ENCODE measurements at regions not wholly inside any gene's neighbourhood (a gene's known extent, or its start where the extent isn't known, plus 50 kb on each side); places are given as distances from the start of the nearest gene placed in this dataset.

DNA sequence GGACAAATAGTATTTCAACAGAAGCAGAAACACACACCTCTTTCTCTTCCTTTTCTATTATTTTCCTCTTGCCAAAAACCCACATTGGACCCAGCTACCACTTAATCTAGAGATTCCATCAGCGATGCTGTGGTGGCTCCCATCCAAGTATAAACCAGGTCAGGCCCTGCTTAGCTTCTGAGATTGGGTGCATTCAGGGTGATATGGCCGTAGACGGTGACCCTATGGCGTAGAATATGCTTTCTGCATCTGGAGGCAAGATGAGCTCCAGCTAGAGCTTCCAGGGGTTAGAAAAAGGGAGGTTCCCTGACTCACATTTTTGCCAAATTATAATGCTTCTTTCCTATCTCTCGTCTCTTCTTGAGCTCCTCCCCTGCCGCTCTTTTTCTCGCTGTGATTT lies 66.5 kb downstream of the TNP1 start:
- no peaks in the 10 kb centered on the region for H3K4me1 ChIP-seq
- intact Hi-C loops (cut with DNase I): no loop called here
- H3K27ac ChIP-seq: no peak overlapping the region
- H3K36me3 ChIP-seq: no peaks in the 10 kb centered on the region
- H3K9me3 ChIP-seq: no peaks in the 10 kb centered on the region
- H3K27me3 ChIP-seq: no peaks in the 10 kb centered on the region
- ATAC-seq (no peak), DNase-seq (no peak)
- 85% methylated on average over 7 of the region's 7 CpGs for WGBS (ENCODE audit: insufficient coverage, low coverage, low lambda C conversion rate, missing lambda C conversion rate)
- no peak overlapping the region for H3K4me3 ChIP-seq
- TF ChIP-seq POLR2A (IDR thresholded peaks at IDR 0.05): no peak
- TF ChIP-seq, protein P1, sequence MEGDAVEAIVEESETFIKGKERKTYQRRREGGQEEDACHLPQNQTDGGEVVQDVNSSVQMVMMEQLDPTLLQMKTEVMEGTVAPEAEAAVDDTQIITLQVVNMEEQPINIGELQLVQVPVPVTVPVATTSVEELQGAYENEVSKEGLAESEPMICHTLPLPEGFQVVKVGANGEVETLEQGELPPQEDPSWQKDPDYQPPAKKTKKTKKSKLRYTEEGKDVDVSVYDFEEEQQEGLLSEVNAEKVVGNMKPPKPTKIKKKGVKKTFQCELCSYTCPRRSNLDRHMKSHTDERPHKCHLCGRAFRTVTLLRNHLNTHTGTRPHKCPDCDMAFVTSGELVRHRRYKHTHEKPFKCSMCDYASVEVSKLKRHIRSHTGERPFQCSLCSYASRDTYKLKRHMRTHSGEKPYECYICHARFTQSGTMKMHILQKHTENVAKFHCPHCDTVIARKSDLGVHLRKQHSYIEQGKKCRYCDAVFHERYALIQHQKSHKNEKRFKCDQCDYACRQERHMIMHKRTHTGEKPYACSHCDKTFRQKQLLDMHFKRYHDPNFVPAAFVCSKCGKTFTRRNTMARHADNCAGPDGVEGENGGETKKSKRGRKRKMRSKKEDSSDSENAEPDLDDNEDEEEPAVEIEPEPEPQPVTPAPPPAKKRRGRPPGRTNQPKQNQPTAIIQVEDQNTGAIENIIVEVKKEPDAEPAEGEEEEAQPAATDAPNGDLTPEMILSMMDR (IDR thresholded peaks at IDR 0.05): no peak

DNA sequence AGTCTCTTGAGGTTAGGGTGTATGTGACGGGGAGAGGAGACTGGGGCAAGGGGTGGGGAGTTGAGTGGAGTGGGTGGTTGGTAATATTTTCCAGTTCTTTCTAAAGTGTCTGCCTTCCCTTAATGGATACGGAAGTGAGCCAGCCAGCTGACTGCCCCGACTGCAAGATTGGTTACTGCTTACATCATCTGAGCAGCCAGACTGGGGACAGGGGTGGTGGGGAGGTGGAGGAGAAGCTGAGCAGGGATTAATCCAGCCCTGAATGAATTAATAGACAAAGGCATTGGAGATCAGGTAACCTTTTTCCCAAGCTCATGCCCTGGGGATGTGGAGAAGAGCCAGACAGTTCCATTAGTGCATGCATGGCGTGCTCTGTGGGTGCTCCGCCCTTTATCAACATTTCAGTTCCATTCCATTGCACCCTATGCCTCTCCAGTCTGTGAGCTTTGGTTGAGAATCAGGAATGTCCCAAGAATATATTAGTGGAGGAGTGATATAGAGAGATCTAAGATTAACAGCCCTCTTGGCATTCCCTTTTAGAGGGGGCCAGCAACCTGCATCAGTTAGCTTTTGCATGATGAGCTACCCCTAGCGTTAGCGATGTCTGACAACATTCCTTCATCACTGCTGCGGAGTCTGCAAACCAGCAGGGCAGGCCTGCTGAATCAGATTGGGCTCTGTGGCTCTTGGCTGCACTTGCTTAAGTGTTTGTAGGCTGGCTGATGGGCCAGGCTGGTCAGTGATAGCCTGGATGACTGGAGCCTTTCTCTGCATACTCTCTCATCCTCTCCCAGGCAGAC lies 67.4 kb downstream of the TNP1 start:
- Histone ChIP-seq H3K36me3 (no peaks in the 10 kb centered on the region), H3K27ac (no peak overlapping the region), H3K27me3 (no peaks in the 10 kb centered on the region), H3K4me3 (no peak overlapping the region), H3K4me1 (no peaks in the 10 kb centered on the region), H3K9me3 (no peaks in the 10 kb centered on the region)
- TF ChIP-seq POLR2A (IDR thresholded peaks at IDR 0.05): no peak
- TF ChIP-seq, protein P1 (IDR thresholded peaks at IDR 0.05): no peak
- ATAC-seq (no peak), DNase-seq (no peak)
- intact Hi-C loops (cut with DNase I): no loop called here
- WGBS (ENCODE audit: insufficient coverage, low coverage, low lambda C conversion rate, missing lambda C conversion rate): 83% methylated on average over 5 of the region's 8 CpGs

DNA sequence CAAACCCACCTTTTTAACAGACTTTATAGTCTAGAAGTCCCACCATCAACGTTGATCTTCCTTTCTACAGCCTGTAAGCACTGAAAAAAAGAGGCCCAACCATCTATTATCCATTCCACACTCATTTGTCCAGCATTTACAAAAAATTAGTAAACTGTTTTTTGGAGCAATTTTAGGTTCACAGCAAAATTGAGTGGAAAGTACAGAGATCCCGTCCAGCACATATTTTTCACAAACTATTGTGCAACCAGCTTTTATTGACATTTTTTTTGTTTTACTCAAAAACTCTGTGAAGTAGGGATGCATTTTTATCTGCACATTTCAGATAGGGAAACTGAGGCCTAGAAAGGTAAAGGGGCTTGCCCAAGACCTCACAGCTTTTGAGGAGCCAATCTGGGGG lies 68.6 kb downstream of the TNP1 start:
- no peaks in the 10 kb centered on the region for H3K4me1 ChIP-seq
- no peak for DNase-seq
- H3K4me3 ChIP-seq: no peak overlapping the region
- no peaks in the 10 kb centered on the region for H3K27me3 ChIP-seq
- WGBS (ENCODE audit: insufficient coverage, low coverage, low lambda C conversion rate, missing lambda C conversion rate): 39% methylated on average over 2 of the region's 2 CpGs
- intact Hi-C loops (cut with DNase I): no loop called here
- ATAC-seq: no peak
- no peak for TF ChIP-seq POLR2A (IDR thresholded peaks at IDR 0.05)
- TF ChIP-seq, protein P1 (IDR thresholded peaks at IDR 0.05): no peak
- H3K9me3 ChIP-seq: no peaks in the 10 kb centered on the region
- H3K27ac ChIP-seq: no peak overlapping the region
- no peaks in the 10 kb centered on the region for H3K36me3 ChIP-seq

DNA sequence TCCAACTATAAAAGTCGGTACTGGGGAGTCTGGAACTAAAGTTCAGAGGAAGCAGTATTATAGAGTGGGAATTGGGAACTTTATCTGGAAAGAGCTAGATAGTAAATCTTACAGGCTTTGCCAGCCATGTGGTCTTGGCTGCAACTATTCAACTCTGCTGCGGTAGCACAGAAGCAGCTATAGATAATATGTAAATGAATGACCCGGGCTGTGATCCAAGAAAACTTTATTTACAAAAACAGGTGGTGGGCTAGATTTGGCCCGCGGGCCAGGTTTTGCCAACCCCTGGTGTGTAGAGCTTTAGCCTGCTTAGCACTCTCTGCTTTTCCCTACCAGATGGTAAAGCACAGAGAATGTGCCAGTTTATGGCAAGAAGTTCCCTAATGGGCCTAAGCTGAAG lies 70.8 kb downstream of the TNP1 start:
- intact Hi-C loops (cut with DNase I): no loop called here
- no peak for TF ChIP-seq POLR2A (IDR thresholded peaks at IDR 0.05)
- TF ChIP-seq, protein P1 (IDR thresholded peaks at IDR 0.05): no peak
- H3K27ac ChIP-seq: no peak overlapping the region
- H3K4me3 ChIP-seq: no peak overlapping the region
- H3K9me3 ChIP-seq: no peaks in the 10 kb centered on the region
- no peaks in the 10 kb centered on the region for H3K36me3 ChIP-seq
- DNase-seq (no peak), ATAC-seq (no peak)
- H3K27me3 ChIP-seq: no peaks in the 10 kb centered on the region
- no peaks in the 10 kb centered on the region for H3K4me1 ChIP-seq
- WGBS (ENCODE audit: insufficient coverage, low coverage, low lambda C conversion rate, missing lambda C conversion rate): 79% methylated on average over 5 of the region's 5 CpGs

Data from right lobe of liver (tissue), 6 donors.